Neuronal stem cell (in vitro differentiated cells): ENCODE measurements at regions not wholly inside any gene's neighbourhood (a gene's known extent, or its start where the extent isn't known, plus 50 kb on each side); places are given as distances from the start of the nearest gene placed in this dataset.

Source experiments
- DNase-seq: peaks from one replicate; pipeline ENCODE4 v3.0.0-alpha.2; 2013; ENCODE audit warnings: low spot score
- H2AFZ ChIP-seq: one replicate; pipeline ENCODE4 v1.6.1; 2013; ENCODE audit warnings: mild to moderate bottlenecking, low read length, inconsistent platforms
- H2AK5ac ChIP-seq: 2 replicates; pipeline ENCODE4 v1.6.1; 2013; ENCODE audit warnings: low read depth, mild to moderate bottlenecking, inconsistent platforms, low read length, moderate library complexity, mixed read lengths
- H2BK120ac ChIP-seq: 2 replicates; pipeline ENCODE4 v1.6.1; 2013; ENCODE audit warnings: low read depth, mild to moderate bottlenecking, inconsistent platforms, low read length, moderate library complexity, mixed read lengths
- H2BK12ac ChIP-seq: one replicate; pipeline ENCODE4 v1.6.1; 2013; ENCODE audit warnings: low read length, inconsistent platforms
- H2BK15ac ChIP-seq: 2 replicates; pipeline ENCODE4 v1.6.1; 2013; ENCODE audit warnings: mild to moderate bottlenecking, low read length, inconsistent platforms, mixed read lengths
- H2BK5ac ChIP-seq: one replicate; pipeline ENCODE4 v1.6.1; 2013; ENCODE audit warnings: inconsistent platforms, mild to moderate bottlenecking, low read length, moderate library complexity
- H3K14ac ChIP-seq: one replicate; pipeline ENCODE4 v1.6.1; 2013; ENCODE audit warnings: low read length, inconsistent platforms
- H3K18ac ChIP-seq: 2 replicates; pipeline ENCODE4 v1.6.1; 2013; ENCODE audit warnings: low read length, inconsistent platforms
- H3K23ac ChIP-seq: 2 replicates; pipeline ENCODE4 v1.6.1; 2013; ENCODE audit warnings: low read depth, mild to moderate bottlenecking, mixed read lengths, low read length, inconsistent platforms; ENCODE audit not compliant: poor library complexity
- H3K27ac ChIP-seq: replicated peaks from 3 replicates; pipeline ENCODE4 v1.5.1; 2013; ENCODE audit warnings: low read length, inconsistent platforms
- H3K27me3 ChIP-seq, 3 experiments: 2 replicates each; pipeline ENCODE4 v1.6.1; 2013; ENCODE audit warnings: low read length in 3 of 3, mild to moderate bottlenecking in 2 of 3, inconsistent platforms in 1 of 3, low read depth in 1 of 3, mixed read lengths in 1 of 3, moderate library complexity in 1 of 3; ENCODE audit not compliant: control insufficient read depth in 3 of 3, insufficient read depth in 3 of 3
- H3K36me3 ChIP-seq, 2 donors: replicated peaks in 1 of 2; 2 replicates each; pipeline ENCODE4 v1.6.1; 2013; ENCODE audit warnings: low read length in 2 of 2; ENCODE audit not compliant: control insufficient read depth in 2 of 2, insufficient read depth in 2 of 2
- H3K4ac ChIP-seq: 2 replicates; pipeline ENCODE4 v1.6.1; 2013; ENCODE audit warnings: inconsistent platforms, mild to moderate bottlenecking, low read length, moderate library complexity
- H3K4me1 ChIP-seq, 2 donors: 1 replicate in 1 of 2; 2 replicates in 1 of 2; pipeline ENCODE4 v1.6.1; 2013; ENCODE audit warnings: low read length in 2 of 2, low read depth in 1 of 2; ENCODE audit not compliant: control insufficient read depth in 2 of 2, insufficient read depth in 1 of 2
- H3K4me2 ChIP-seq: one replicate; pipeline ENCODE4 v1.6.1; 2013; ENCODE audit warnings: mild to moderate bottlenecking, low read length, inconsistent platforms; ENCODE audit not compliant: insufficient read depth, poor library complexity, severe bottlenecking
- H3K4me3 ChIP-seq, 2 donors: 2 replicates each; pipeline ENCODE4 v1.5.1; 2013; ENCODE audit warnings: low read length in 2 of 2, mild to moderate bottlenecking in 2 of 2, inconsistent platforms in 1 of 2, moderate library complexity in 1 of 2
- H3K79me1 ChIP-seq: one replicate; pipeline ENCODE4 v1.6.1; 2013; ENCODE audit warnings: low read depth, mild to moderate bottlenecking, inconsistent platforms, low read length, moderate library complexity
- H3K9ac ChIP-seq: one replicate; pipeline ENCODE4 v1.6.1; 2013; ENCODE audit warnings: mild to moderate bottlenecking, low read depth, low read length, inconsistent platforms; ENCODE audit not compliant: poor library complexity
- H3K9me3 ChIP-seq, 2 donors: replicated peaks in 1 of 2; 2 replicates each; pipeline versions ENCODE3 to v1.6.1; 2013; ENCODE audit warnings: low read length in 2 of 2, mild to moderate bottlenecking in 2 of 2, inconsistent platforms in 1 of 2, low read depth in 1 of 2, mixed read lengths in 1 of 2, moderate library complexity in 1 of 2; ENCODE audit not compliant: control insufficient read depth in 2 of 2, insufficient read depth in 1 of 2
- H4K8ac ChIP-seq: one replicate; pipeline ENCODE4 v1.6.1; 2013; ENCODE audit warnings: low read depth, mild to moderate bottlenecking, inconsistent platforms, low read length, moderate library complexity
- H4K91ac ChIP-seq: one replicate; pipeline ENCODE4 v1.6.1; 2013; ENCODE audit warnings: low read length, low read depth, mild to moderate bottlenecking, inconsistent platforms; ENCODE audit not compliant: poor library complexity
- WGBS, 2 donors: extraction: QIAGEN DNeasy Blood & Tissue Kit; methylation state at CpG; one replicate each; pipeline ENCODE4 v1.1.7; 2013; ENCODE audit warnings: missing lambda C conversion rate in 2 of 2, mixed read lengths in 1 of 2; ENCODE audit not compliant: insufficient read length in 2 of 2, insufficient replicate concordance in 1 of 2; ENCODE audit errors: extremely low coverage in 2 of 2; 5-methylcytosine and 5-hydroxymethylcytosine counted together

GRCh38 chrX:95383778-95384177 lies 1300.9 kb upstream of the DIAPH2 start:
- H3K4ac ChIP-seq = no peak overlapping the region
- no peak overlapping the region for H3K14ac ChIP-seq
- no peaks in the 10 kb centered on the region for H3K27me3 ChIP-seq
- H3K79me1 ChIP-seq = no peaks in the 10 kb centered on the region
- H3K9ac ChIP-seq = no peak overlapping the region
- no peak overlapping the region for H2BK15ac ChIP-seq
- H2BK5ac ChIP-seq = no peak overlapping the region
- no peak overlapping the region for H2AFZ ChIP-seq
- no peak overlapping the region for H3K18ac ChIP-seq
- no peaks in the 10 kb centered on the region for H3K4me1 ChIP-seq
- DNase-seq = no peak
- no peak overlapping the region for H3K4me2 ChIP-seq
- no peak overlapping the region for H2BK120ac ChIP-seq
- H2BK12ac ChIP-seq = no peak overlapping the region
- H3K9me3 ChIP-seq = no peaks in the 10 kb centered on the region
- no peak overlapping the region for H4K91ac ChIP-seq
- no peak overlapping the region for H3K27ac ChIP-seq
- no peaks in the 10 kb centered on the region for H3K36me3 ChIP-seq
- H4K8ac ChIP-seq = no peak overlapping the region
- WGBS, 2 donors = no CpG with 5 or more reads among the region's 2 CpGs
- no peak overlapping the region for H3K4me3 ChIP-seq
- no peak overlapping the region for H3K23ac ChIP-seq
- no peak overlapping the region for H2AK5ac ChIP-seq

GRCh38 chrX:95427389-95427788 lies 1257.3 kb upstream of the DIAPH2 start:
- Histone ChIP-seq H2AK5ac (no peak overlapping the region), H3K14ac (no peak overlapping the region), H3K18ac (no peak overlapping the region), H3K4me3 (no peak overlapping the region), H2BK5ac (no peak overlapping the region), H3K4me2 (no peak overlapping the region), H2BK12ac (no peak overlapping the region), H3K4me1 (no peaks in the 10 kb centered on the region), H3K27ac (no peak overlapping the region), H3K23ac (no peak overlapping the region), H2AFZ (no peak overlapping the region), H3K36me3 (no peaks in the 10 kb centered on the region), H3K27me3 (no peaks in the 10 kb centered on the region), H2BK120ac (no peak overlapping the region), H2BK15ac (no peak overlapping the region), H3K79me1 (no peaks in the 10 kb centered on the region), H4K91ac (no peak overlapping the region), H3K9me3 (no peaks in the 10 kb centered on the region), H4K8ac (no peak overlapping the region), H3K4ac (no peak overlapping the region), H3K9ac (no peak overlapping the region)
- DNase-seq = no peak
- no CpG with 5 or more reads among the region's 2 CpGs for WGBS, 2 donors

GRCh38 chrX:95435198-95435597 lies 1249.4 kb upstream of the DIAPH2 start:
- H3K4me2 ChIP-seq = no peak overlapping the region
- no peak overlapping the region for H2BK5ac ChIP-seq
- no peak overlapping the region for H3K9ac ChIP-seq
- no peak for DNase-seq
- no peak overlapping the region for H3K23ac ChIP-seq
- H3K27ac ChIP-seq = no peak overlapping the region
- H2BK12ac ChIP-seq = no peak overlapping the region
- H4K91ac ChIP-seq = no peak overlapping the region
- H2BK15ac ChIP-seq = no peak overlapping the region
- H3K4me3 ChIP-seq = no peak overlapping the region
- no peak overlapping the region for H2AFZ ChIP-seq
- H3K4ac ChIP-seq = no peak overlapping the region
- no peak overlapping the region for H3K18ac ChIP-seq
- no peaks in the 10 kb centered on the region for H3K4me1 ChIP-seq
- no peaks in the 10 kb centered on the region for H3K79me1 ChIP-seq
- H3K14ac ChIP-seq = no peak overlapping the region
- H3K27me3 ChIP-seq = no peaks in the 10 kb centered on the region
- no peak overlapping the region for H2AK5ac ChIP-seq
- H2BK120ac ChIP-seq = no peak overlapping the region
- no peaks in the 10 kb centered on the region for H3K9me3 ChIP-seq
- H4K8ac ChIP-seq = no peak overlapping the region
- H3K36me3 ChIP-seq = no peaks in the 10 kb centered on the region

GRCh38 chrX:95441836-95442235 lies 1242.8 kb upstream of the DIAPH2 start:
- no peak overlapping the region for H3K27ac ChIP-seq
- H2BK12ac ChIP-seq = no peak overlapping the region
- WGBS, 2 donors = no CpG with 5 or more reads among the region's 4 CpGs
- H4K8ac ChIP-seq = no peak overlapping the region
- no peaks in the 10 kb centered on the region for H3K9me3 ChIP-seq
- no peaks in the 10 kb centered on the region for H3K4me1 ChIP-seq
- H3K36me3 ChIP-seq = no peaks in the 10 kb centered on the region
- no peak overlapping the region for H2BK120ac ChIP-seq
- DNase-seq = no peak
- no peaks in the 10 kb centered on the region for H3K27me3 ChIP-seq
- no peak overlapping the region for H2AFZ ChIP-seq
- no peaks in the 10 kb centered on the region for H3K79me1 ChIP-seq
- H3K4me3 ChIP-seq = no peak overlapping the region
- no peak overlapping the region for H3K4me2 ChIP-seq
- no peak overlapping the region for H3K4ac ChIP-seq
- H4K91ac ChIP-seq = no peak overlapping the region
- H3K18ac ChIP-seq = no peak overlapping the region
- H2BK15ac ChIP-seq = no peak overlapping the region
- no peak overlapping the region for H3K14ac ChIP-seq
- H2BK5ac ChIP-seq = no peak overlapping the region
- H3K9ac ChIP-seq = no peak overlapping the region
- no peak overlapping the region for H3K23ac ChIP-seq
- H2AK5ac ChIP-seq = no peak overlapping the region
